HL-60 (cell line): ENCODE measurements at regions not wholly inside any gene's neighbourhood (a gene's known extent, or its start where the extent isn't known, plus 50 kb on each side); places are given as distances from the start of the nearest gene placed in this dataset.

Experiments
- DNase-seq, 2 experiments: peaks; one replicate each; pipeline ENCODE4 v3.0.0-alpha.2; 2010 to 2020; ENCODE audit warnings: low read depth in 1 of 2, low spot score in 1 of 2
- H3K27ac ChIP-seq: fragments of 250-450 bp; sonication (Bioruptor Pico); replicated peaks from 2 replicates; pipeline ENCODE4 v1.5.1; 2020; ENCODE audit warnings: mild to moderate bottlenecking, moderate library complexity
- H3K27me3 ChIP-seq: fragments of 250-450 bp; sonication (Bioruptor Pico); 2 replicates; pipeline ENCODE4 v1.5.1; 2021; ENCODE audit warnings: mild to moderate bottlenecking, moderate library complexity; ENCODE audit not compliant: insufficient read depth, poor library complexity, severe bottlenecking
- H3K4me3 ChIP-seq: replicated peaks from 2 replicates; pipeline ENCODE4 v1.5.1; 2011; ENCODE audit warnings: mild to moderate bottlenecking, control low read depth, low read length; ENCODE audit not compliant: insufficient read depth
- CTCF ChIP-seq: IDR thresholded peaks from one replicate; pipeline ENCODE4 v1.5.1; 2011; ENCODE audit warnings: low read length, control low read depth, inconsistent platforms; ENCODE audit not compliant: insufficient read depth
- GABPA ChIP-seq: IDR thresholded peaks from 2 replicates; pipeline ENCODE4 v1.6.1; 2012; ENCODE audit warnings: low read depth
- POLR2AphosphoS5 ChIP-seq: IDR thresholded peaks from 2 replicates; pipeline ENCODE4 v1.6.1; 2012; ENCODE audit warnings: low read depth
- SPI1 ChIP-seq: IDR thresholded peaks from 2 replicates; pipeline ENCODE4 v1.6.1; 2012; ENCODE audit warnings: low read depth, mild to moderate bottlenecking, borderline replicate concordance
- TF ChIP-seq, protein P1 (sequence below): IDR thresholded peaks from 2 replicates; pipeline ENCODE4 v1.6.1; 2012; ENCODE audit warnings: low read depth; ENCODE audit not compliant: insufficient replicate concordance

DNA sequence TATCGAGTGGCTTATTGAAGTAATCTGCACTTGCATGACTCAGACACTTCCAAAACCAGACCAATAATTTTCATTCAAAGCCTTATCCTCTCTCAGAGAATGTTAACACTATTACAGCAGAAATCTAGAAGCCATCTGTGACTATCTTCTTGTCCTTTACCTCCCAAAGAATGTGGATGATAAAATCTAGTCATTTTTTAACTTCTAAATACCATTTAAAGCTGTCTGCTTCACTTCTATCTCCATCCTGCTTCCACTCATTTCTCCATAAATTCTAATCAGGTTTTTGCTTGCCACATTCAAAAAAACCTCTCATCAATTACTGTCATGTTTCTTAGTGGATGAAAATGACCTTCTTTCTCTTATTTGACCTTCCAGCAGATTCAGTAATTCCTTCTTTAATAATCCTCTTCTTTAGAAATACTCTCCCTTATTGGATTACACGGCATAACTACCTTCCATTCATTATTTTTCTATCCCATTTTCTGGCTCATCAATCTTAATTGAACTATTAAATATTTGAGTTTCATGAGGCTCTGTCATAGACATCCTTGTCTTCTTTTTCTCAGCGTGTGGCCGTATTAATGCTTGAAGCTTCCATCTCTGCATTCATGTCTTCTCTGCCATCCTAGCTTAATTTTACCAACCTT lies 1999.4 kb downstream of the MRPL39 start:
- no peak for DNase-seq
- no peak overlapping the region for H3K27ac ChIP-seq
- no peak overlapping the region for H3K4me3 ChIP-seq
- no peak for TF ChIP-seq CTCF
- TF ChIP-seq SPI1, result no peak
- TF ChIP-seq GABPA, result no peak
- no peak for TF ChIP-seq POLR2AphosphoS5
- TF ChIP-seq, protein P1, sequence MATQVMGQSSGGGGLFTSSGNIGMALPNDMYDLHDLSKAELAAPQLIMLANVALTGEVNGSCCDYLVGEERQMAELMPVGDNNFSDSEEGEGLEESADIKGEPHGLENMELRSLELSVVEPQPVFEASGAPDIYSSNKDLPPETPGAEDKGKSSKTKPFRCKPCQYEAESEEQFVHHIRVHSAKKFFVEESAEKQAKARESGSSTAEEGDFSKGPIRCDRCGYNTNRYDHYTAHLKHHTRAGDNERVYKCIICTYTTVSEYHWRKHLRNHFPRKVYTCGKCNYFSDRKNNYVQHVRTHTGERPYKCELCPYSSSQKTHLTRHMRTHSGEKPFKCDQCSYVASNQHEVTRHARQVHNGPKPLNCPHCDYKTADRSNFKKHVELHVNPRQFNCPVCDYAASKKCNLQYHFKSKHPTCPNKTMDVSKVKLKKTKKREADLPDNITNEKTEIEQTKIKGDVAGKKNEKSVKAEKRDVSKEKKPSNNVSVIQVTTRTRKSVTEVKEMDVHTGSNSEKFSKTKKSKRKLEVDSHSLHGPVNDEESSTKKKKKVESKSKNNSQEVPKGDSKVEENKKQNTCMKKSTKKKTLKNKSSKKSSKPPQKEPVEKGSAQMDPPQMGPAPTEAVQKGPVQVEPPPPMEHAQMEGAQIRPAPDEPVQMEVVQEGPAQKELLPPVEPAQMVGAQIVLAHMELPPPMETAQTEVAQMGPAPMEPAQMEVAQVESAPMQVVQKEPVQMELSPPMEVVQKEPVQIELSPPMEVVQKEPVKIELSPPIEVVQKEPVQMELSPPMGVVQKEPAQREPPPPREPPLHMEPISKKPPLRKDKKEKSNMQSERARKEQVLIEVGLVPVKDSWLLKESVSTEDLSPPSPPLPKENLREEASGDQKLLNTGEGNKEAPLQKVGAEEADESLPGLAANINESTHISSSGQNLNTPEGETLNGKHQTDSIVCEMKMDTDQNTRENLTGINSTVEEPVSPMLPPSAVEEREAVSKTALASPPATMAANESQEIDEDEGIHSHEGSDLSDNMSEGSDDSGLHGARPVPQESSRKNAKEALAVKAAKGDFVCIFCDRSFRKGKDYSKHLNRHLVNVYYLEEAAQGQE, result no peak
- no peaks in the 10 kb centered on the region for H3K27me3 ChIP-seq

DNA sequence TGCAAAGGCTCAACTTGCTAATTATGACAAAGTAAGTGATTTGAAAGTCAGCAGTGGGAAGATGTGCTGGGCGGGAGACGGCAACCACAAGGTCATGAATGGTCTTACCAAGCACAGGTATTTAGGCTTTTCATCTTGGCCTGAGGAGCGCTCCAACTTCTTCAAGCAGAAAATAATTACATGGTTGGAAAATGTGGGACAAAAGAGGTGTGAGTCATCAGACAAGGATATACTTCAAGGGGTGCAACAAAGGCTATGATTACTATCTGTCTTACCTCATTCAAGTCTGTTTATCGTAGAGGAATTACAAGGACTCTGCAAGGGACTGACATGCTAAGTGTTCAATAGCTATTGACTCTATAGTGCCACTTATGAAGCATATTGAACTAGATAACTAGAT lies 2005.7 kb downstream of the MRPL39 start:
- Histone ChIP-seq H3K4me3 (no peak overlapping the region), H3K27me3 (no peaks in the 10 kb centered on the region), H3K27ac (no peak overlapping the region)
- DNase-seq, result no peak
- no peak for TF ChIP-seq SPI1
- TF ChIP-seq CTCF, result no peak
- TF ChIP-seq, protein P1, result no peak
- TF ChIP-seq POLR2AphosphoS5, result no peak
- TF ChIP-seq GABPA, result no peak

- Histone ChIP-seq H3K27ac (no peak overlapping the region), H3K4me3 (no peak overlapping the region), H3K27me3 (no peaks in the 10 kb centered on the region)
- TF ChIP-seq, protein P1, result no peak
- TF ChIP-seq CTCF, result no peak
- TF ChIP-seq SPI1, result no peak
- no peak for TF ChIP-seq POLR2AphosphoS5
- TF ChIP-seq GABPA, result no peak
- no peak for DNase-seq
Measured at GRCh38 chr21:23593582-23593981, 2013.7 kb downstream of the MRPL39 start.
